Activated gamma-delta T cell (primary cell): ENCODE measurements at regions not wholly inside any gene's neighbourhood (a gene's known extent, or its start where the extent isn't known, plus 50 kb on each side); places are given as distances from the start of the nearest gene placed in this dataset.

ENCODE experiments used
- DNase-seq: peaks from one replicate; lab custom pipeline; 2025; lab: John Stamatoyannopoulos, UW

DNA sequence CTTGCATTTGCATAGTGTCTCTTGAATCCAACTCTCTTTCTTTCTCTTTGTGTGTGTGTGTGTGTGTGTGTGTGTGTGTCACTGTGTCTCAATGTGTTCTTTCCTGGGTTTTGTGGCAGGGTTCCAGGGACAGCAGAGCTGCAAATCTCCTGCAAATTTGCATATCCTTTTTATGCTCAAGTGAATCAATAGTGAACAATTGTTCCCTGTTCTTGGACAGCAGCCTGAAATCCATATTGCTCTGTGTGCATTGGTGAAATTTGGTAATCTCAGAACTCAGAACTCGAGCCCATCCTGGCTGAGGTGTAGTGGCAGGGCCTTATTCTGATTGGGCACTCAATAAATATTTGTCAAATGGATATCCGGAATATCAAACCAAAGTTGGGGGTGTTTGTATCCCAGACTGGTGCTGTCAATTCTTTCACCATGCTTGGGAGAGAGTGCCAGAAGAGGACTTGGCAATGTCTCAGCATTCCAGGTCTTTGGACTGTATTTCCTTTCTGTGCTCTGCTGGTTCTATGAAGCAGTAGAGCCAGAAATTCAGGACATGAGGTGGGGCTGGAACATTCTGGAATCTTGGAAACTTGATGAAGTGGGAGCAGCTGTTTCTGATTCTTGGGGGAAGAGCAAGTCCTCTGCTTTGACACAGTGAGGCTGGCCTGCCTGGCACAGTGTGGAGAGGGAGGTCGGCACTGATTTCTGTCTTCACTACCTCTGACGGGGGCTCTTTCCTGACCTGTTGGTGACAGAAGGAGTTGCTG lies 380.6 kb upstream of the C2CD4B start:
- no peak for DNase-seq

DNA sequence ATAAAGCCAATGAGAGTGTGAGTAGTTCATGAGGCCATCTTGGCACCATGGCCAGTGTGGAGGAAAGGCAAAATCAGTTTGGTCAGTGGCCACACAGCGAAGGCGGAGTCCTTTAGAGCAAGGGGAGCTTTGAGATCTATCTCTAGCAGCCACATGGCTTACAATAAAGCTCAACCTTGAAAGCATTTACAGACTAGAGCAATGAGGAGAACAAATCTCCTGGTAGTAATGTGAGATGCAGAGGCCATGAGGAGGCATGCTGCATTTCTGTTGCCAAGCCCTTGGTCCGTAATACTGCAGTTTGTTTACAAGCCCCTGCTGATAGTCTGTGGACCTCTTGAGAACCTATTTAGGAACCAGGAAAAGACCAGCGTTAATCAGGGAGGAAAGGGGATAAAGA lies 381.5 kb upstream of the C2CD4B start:
- DNase-seq = no peak

DNA sequence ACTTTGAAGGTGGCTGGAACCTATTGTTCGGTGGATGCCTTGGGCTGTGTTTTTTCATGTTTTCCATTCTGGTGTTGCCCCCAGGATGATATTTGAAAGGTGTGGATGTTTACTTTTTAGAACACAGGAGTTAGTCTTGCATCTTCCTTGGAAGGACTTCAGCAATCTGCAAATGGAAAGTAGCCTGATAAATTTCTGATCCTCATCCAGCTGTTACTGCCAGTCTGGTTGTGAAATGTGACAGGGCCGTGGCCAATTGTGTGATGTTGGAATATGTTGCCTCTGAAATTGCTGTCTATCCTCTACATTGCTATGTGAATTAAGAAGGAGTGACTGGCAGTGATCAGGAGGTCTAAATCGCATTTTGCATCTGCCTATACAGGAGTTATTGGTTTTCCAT lies 382.5 kb upstream of the C2CD4B start:
- no peak for DNase-seq

DNA sequence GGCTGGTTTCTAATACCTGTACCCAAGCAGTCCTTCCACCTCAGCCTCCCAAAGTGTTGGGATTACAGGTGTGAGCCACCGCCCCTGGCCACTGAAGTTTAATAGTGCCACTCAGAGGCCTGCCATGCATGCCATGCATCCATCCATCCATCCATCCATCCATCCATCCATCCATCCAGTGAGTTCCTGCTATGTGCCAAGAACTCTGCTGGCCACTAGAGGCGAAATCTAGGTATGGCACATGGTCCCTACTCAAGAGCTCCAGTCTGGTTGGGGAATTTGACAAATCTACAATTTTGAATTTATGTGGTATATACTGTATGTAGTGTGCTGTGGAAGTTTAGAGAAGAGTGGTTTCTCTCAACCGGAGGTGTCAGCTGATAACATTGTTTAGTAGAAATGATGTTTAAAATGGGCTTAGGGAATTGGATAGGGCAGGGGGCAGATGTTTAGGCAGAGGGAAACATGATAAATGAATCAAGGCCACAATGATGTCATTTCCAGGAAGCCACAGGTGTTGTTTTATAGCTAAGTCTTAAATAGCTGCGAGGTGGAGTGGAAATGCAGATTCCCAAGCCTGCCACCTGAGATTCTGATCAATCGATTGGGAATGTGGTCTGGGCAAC lies 384.4 kb upstream of the C2CD4B start:
- no peak for DNase-seq

DNA sequence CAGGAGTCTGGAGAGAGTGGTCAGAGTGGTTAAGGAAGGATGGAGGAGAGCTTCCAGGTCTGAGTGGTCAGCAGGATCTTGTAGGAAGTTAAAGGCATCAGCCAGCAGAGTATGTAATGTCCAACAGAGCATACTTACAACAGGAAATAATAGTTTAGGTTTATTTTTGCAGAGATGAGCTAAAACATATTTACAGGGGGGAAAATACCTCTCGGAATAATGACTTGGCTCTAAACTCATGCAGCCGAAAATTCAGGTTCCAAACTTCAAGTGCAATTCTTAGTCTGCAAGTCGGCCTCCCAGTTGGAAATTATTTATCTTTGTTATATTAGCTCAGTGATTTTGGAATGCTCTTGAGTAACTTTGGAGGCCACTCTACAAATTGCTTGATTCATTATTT lies 385.0 kb upstream of the C2CD4B start:
- DNase-seq = no peak

DNA sequence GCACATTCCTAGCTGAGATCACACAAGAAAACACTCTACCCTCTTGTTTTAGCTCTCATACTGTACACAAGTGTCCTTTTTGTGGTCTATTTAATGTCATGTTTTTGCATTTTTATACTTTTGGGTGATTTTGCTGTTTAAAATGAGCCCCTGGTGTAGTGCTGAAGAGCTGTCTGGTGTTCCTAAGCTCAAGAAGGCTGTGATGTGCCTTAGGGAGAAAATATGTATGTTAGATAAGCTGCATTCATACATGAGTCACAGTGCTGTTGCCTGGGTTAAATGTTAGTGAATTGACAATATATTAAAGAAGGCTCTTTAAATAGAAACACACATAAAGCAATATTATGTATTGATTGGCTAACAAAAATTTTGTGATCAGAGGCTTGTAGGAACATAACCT lies 387.4 kb upstream of the C2CD4B start:
- DNase-seq = no peak

DNA sequence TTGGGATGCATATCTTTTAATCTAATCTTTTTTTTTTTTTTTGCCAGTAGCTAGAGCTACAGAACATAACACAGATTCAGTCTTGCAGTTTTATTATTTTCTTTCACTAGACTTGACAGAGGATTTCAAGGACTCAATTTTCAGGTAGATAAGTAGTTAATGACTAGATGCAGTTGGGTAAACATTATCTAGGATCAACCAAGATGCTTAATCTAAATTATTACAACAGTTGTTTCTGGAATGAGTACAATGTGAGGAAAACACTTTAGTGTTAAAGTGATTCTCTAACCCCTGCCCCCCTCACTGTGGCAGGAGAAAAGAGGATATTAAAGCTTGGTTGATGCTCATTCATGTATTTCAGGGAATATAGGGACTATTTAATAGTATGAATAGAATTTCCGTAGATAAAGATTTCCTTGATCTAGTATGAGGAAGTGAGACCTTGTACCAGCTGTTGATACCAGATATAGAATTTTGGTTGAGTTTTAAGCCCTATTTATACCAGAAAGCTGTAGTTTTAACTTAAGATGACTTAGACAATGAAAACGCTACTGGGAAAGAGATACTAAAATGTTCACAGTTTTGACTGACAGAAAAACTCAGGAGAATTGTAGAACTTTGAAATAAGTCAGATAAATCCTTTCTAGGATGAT lies 389.0 kb upstream of the C2CD4B start:
- no peak for DNase-seq

DNA sequence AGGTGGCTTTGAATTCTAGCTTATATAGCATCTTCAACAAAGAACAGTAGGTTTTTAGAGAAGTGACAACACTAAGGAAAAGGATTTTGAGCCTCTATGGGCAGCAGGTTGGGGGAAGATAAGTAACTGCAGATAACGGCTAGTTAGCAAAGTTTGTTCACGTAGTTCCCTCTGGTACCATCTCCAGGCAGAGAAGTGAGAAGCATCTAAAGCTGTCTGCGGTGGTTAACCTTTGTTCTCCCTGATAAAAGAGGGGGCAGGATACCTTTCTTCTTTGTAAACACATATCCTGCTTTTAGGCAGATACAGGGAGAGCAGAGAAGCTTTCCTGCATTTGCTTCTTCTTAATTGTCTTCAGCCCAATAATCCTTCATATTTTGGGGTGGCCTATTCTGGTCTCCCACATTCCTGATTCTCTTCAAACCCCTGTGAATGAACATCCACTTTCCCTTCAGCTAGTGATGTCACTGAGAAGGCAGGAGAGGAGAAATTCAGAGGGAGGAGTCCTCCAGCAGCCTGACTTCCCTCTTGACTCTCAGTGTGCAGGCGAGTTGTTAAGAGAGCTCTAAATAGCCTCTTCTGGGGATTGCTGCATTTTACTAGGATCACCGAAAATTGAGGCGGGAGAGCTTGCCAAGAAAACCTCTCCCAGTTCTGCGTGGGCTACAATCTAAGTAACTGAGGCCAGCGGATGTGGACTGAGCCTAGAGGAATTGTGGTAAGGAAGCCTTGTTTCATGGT lies 393.7 kb upstream of the C2CD4B start:
- no peak for DNase-seq

DNA sequence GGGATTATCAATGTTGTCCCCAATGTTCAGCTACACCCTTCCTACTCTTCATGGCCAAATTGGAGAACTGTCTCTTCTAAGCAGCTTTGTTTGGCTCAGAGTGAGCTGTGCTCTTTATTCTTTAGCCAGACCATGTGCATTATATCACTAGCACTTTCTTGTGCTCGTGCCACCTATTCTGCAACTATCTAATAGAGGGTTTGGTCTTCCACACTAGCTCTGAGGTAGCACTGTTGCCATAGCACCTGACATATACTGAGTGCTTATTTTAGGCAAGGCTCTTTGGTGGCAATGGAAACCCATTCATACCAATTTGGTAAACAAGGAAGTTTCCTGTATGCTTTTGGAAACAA lies 394.3 kb upstream of the C2CD4B start:
- DNase-seq = no peak

DNA sequence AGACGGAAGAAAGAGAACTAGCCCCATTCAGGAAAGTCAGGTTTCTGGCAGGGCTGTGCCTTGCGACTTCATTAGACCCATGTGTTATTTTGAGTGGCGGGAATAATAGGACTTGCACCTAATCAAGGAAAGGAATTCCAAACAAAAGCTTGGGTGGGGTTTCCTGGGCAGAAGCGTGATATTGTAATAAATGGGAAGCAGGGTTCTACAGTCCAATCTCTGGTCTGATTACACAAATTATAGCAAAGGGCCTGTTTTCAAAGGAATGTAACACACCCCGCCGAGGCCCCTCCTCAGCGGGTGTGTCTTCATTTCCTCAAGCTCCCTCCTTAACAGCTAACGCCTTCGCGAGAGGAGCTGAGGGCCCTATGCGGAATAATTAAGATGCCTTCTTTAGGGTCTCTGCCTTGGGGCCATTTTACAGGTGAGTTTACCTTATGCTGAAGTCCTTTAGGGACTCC lies 396.0 kb upstream of the C2CD4B start:
- no peak for DNase-seq

DNA sequence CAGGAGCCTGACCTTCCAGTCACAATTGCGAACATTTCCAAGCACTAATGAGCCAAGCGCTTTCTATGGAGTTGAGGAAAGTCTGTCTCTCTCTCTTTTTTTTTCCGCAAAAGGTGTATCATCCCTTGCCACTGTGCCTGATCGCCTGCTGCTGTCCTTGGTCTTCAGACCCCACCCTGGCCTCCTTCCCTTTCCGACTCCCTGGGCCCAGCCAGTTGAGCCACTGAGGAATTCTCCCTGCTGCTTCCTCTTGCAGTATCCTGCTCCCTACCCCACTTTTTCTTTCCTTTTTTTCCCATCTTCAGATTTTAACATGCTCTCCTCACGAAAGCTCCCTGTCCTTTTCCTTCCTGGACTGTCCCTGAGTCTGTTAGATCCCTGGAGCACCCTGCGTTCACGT lies 396.5 kb upstream of the C2CD4B start:
- no peak for DNase-seq

DNA sequence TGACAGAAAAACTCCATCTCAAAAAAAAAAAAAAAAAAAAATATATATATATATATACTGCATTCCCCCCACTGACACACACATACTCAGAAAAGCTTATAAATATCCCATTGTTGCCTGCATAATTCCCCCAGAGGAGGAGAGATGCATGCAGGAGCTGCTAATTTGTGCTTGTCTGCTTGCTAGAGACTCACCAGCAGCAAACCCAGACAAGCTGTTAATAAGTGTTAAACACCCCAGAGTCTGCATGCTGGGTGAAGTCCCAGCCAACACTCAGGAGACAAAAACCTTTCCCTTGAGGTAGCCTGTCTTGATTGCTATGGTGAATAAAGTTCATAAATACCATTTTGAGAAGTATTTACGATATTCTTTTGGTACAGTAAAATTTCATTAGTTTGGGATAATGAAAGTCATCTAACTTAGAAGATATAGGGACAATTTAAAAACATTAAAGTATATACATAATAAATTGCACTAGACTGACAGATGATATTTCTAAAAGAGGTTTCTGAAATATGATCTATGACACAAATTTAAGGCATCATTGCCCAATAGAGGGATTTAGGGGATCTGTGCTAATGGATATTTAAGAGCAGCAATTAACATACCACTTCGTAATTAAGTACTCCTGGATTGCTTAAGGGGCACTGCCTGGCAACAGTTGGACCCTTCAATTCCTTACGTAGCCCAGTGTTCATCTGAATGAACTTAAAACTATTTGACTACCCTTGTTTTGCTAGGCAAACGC lies 400.0 kb upstream of the C2CD4B start:
- DNase-seq = no peak

DNA sequence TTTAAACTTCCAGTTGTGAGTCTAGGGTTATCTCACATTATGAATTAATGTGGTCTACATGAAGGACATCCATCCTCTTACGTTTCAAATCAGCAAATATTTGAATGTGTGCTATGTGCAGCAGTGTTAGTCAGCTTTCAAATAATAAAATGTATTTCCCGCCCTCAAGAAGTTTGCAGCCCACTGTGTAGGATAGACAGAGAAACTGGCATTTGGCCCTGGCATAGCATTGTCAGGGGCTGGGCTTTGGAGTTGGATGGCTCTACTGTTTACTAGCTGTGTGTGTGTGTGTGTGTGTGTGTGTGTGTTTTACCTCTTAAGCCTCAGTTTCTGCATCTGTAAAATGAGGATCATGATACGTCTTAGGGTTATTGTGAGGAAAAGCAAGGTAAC lies 400.5 kb upstream of the C2CD4B start:
- no peak for DNase-seq

DNA sequence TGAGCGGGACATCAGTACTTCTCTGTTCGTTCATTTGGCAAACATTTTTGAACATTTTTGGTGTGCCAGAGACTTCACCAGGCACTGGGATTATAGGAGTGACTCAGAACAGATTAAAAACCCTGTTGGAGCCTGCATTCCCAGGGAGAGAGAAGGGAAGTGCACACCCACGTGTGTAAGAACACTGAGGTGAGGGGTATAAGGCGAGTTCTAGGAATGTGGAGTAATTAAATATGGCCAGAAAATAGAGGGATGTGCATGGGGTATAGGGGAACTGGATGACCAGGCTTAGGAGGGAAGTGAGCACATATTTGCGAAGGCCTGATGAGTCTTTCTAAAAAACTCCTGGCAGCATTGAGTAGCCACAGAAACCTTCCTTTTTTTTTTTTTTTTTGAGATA lies 401.2 kb upstream of the C2CD4B start:
- DNase-seq = no peak

DNA sequence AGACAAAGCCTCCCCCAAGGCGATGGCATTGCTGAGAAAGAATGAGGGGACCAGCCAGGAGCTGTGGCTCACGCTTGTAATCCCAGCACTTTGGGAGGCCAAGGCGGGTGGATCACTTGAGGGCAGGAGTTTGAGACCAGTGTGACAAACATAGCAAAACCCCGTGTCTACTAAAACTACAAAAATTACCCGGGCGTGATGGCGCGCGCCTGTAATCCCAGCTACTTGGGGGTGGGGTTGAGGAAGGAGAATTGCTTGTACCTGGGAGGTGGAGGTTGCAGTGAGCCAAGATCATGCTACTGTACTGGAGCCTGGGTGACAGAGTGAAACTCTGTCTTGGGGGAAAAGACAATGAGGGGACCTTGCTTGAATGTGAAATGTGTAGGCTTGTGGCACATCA lies 402.4 kb upstream of the C2CD4B start:
- no peak for DNase-seq

DNA sequence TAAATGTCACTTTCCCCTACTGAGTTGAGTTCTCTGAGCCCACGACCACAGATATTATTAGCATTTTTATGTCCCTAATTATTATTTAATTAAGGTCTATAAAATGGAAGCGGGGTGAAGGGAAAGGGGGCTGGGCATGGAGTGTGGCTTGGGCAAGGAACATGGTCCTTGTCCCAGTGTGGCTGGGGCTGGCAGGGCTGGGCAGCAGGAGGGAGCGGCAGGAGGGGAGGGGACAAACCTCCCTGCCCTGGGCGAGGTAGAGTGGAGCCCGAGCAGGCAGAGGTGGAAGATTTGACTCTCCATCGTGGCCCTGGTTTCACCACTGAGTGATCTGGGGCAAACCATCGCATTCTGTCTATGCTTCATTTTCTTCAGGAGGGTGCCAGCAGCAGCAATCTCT lies 402.9 kb upstream of the C2CD4B start:
- no peak for DNase-seq

DNA sequence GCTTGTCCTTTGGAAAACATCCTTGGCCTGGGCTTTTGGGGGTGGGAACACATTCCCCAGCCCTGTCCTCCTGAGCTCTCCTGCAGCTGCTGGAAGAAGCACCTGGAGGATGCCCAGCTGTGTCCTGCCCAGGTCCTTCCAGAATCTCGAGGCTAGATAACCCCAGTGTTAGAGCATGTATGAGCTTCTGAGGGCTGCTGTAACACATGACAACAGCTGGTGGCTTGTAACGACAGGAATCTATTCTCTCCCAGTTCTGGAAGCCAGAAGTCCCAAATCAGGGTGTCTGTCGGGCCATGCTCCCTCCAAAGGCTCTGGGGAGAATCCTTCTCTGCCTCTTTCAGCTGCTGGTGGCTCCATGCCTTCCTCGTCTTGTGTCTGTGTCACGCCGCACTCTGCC lies 403.6 kb upstream of the C2CD4B start:
- no peak for DNase-seq

DNA sequence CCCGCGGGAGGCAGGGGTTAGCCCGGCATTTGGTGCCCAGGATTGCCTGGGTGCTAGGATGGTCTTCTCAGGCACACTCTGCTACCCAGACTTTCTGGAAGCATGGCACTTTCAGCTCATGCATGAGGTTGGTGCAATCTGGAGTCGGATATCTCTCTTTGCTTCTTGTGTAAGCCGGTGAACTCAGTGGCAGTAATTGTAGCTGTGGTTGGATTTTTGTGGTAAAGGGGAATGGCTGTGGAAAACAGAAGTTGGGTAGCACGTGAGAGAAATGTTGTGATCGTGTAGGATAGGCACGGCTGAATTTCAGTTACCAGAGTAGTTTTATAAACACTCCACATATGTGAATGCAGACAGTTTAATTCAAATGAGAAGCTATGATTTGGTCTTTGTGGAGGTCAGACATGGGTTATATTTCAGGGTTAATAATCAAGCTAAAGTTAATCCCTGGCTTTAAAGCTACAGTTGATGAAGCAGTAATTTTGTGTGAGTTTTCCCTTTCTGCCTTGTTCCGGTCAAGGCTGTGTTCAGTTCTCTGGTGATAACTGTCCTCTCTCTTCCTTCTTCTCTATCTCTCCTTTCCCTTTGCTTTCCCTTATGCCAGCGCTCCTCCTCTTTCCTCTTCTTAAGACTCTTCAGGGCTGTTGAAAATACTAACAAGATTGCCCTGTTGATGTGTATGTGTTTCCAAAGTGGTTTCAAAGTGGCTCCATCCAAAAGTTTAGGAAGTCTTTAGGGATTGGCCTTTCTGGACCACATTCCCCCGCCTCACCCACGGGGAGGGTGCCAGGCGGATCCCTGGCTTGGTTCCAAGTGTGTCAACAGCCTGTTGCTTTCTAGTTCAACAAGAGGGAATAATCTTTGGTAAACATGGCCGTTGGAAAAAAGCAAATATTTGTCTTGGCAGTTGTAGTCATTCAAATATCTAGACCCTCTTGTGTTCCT lies 404.6 kb upstream of the C2CD4B start:
- no peak for DNase-seq

DNA sequence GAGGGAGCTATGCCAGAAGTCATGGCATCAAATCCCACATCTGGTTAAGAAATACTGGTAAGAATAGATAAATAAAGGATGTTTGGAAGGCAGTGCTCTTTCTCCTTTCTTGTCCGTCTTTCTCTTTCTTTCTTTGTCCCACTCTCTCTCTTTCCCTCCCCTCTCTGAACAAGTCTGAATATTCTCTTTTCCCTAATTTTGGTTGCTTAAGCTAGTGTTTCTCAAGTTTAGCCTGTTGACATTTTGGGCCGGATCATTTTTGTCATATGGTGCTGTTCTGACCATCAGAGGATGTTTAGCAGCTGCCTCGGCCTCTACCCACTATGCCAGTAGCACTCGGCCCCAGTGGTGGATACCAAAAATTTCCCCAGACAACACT lies 405.3 kb upstream of the C2CD4B start:
- DNase-seq = no peak

DNA sequence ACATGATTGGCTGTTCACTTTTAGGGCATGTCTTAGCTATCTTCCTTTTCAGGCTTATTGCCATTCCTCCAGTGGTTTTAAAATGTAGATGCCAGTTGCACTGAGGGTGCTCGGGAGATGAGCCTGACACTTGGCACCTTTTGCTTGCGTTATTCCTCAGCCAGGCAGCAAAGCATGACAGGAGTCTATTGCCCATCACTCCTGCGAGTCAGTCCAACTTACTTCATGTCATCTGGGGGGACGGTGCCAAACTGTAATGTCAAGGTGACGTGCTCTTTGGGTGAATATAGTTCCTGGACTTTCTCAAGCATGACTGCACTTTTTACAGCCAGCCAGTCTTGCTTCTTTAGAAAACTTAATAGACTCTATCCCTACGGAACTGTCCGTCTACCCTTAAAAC lies 406.0 kb upstream of the C2CD4B start:
- DNase-seq = no peak

DNA sequence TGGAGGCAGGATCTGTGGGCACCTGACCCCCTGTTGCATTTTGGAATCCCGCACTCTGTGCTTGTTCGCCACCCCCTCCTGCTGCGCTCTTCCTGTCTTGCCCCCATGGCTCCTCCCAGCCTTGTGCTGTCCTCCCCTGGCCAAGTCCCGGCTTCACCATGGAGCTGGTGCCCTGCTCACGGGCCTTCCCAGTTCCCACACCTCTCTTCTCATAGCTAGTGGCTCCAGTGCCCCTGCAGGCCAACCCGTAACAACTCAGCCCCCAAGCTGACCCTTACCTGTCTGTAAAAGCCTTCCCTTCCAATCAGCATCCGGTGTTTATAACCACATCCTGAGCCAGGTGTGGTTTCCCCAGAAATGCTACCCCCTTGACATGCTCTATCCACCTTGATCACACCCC lies 407.7 kb upstream of the C2CD4B start:
- DNase-seq = no peak
